NB4 (cell line): ENCODE measurements at regions not wholly inside any gene's neighbourhood (a gene's known extent, or its start where the extent isn't known, plus 50 kb on each side); places are given as distances from the start of the nearest gene placed in this dataset.
A peak's percentile ranks its signal among the peaks of the same experiment; 100 is the strongest.
"Not testable (repeated sequence)": the region's sequence is repeated elsewhere in the genome, so short reads cannot be mapped to it uniquely, and the experiment has no call there.

Experiments
- DNase-seq: peaks from one replicate; pipeline ENCODE4 v3.0.0; 2010; ENCODE audit warnings: low read depth
- H3K4me3 ChIP-seq: one replicate; pipeline ENCODE4 v1.5.1; 2011; ENCODE audit warnings: mild to moderate bottlenecking, low read depth, low read length, moderate library complexity
- MYC ChIP-seq: IDR thresholded peaks from 2 replicates; pipeline ENCODE4 v1.6.1; 2011; ENCODE audit warnings: low read depth, low read length
- POLR2A ChIP-seq: IDR thresholded peaks from 2 replicates; pipeline ENCODE4 v1.6.1; 2011; ENCODE audit warnings: mild to moderate bottlenecking; ENCODE audit not compliant: insufficient read length; ENCODE audit errors: extremely low read depth
- TF ChIP-seq, protein P1 (sequence below): IDR thresholded peaks from one replicate; pipeline ENCODE4 v1.5.1; 2012; ENCODE audit warnings: low read depth, low read length
- TF ChIP-seq, protein P2 (sequence below): IDR thresholded peaks from 2 replicates; pipeline ENCODE4 v1.6.1; 2011; ENCODE audit warnings: low read depth, low read length

DNA sequence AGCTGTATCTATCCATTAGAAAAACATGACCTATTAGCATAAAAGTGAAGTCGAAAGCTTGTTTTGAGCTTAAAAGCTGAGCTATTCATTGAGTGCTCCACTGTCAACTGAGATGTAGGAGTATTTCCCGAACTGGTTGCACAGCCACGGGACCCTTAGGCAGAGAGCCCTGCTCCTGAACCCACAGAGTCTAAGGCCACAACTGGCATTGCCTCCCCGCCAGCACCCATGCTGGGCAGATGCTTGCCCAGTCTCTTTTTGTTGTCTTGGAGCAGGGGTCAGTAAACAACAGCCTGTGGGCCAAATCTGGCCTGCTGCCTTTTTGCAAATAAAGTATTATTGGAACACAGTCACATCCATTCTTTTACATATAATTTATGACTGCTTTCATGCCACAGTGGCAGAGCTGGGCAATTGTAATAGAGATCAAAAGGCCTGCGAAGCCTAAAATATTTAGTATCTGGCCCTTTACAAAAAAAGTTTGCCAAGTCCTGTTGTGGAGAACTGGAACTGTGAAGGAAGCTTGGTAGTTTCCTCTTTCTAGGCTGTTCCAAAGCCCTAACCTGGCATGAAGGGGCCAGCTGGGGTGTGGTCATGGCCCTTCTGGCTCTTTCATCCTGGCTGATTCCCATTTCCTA, 58.4 kb upstream of the WAPL start:
- DNase-seq, result no peak
- no peak overlapping the region for H3K4me3 ChIP-seq
- TF ChIP-seq POLR2A (no peak), MYC (no peak)
- TF ChIP-seq, protein P1, sequence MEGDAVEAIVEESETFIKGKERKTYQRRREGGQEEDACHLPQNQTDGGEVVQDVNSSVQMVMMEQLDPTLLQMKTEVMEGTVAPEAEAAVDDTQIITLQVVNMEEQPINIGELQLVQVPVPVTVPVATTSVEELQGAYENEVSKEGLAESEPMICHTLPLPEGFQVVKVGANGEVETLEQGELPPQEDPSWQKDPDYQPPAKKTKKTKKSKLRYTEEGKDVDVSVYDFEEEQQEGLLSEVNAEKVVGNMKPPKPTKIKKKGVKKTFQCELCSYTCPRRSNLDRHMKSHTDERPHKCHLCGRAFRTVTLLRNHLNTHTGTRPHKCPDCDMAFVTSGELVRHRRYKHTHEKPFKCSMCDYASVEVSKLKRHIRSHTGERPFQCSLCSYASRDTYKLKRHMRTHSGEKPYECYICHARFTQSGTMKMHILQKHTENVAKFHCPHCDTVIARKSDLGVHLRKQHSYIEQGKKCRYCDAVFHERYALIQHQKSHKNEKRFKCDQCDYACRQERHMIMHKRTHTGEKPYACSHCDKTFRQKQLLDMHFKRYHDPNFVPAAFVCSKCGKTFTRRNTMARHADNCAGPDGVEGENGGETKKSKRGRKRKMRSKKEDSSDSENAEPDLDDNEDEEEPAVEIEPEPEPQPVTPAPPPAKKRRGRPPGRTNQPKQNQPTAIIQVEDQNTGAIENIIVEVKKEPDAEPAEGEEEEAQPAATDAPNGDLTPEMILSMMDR, result no peak
- TF ChIP-seq, protein P2, sequence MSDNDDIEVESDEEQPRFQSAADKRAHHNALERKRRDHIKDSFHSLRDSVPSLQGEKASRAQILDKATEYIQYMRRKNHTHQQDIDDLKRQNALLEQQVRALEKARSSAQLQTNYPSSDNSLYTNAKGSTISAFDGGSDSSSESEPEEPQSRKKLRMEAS, result no peak

DNA sequence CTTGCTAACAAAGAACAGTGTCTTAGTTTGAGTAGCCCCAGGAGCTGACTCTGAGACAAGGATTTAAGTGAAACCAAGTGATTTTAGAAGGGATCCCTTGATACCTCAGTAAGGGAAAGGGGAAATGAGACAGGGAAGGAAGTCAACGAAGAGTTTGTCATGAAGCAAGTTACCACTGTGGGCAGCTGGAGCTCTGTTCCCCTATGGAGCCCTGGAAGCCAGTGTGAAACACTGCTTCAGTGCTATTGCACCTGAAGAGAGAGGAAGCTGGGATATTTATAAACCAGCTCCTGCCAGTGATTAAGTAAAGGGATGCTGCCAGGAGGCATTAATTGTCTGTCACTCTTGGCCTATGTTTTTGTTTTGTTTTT, 58.9 kb upstream of the WAPL start:
- TF ChIP-seq, protein P2, result no peak
- TF ChIP-seq MYC, result no peak
- TF ChIP-seq, protein P1, result no peak
- TF ChIP-seq POLR2A, result no peak
- no peak overlapping the region for H3K4me3 ChIP-seq
- peak; percentile 45 for DNase-seq

DNA sequence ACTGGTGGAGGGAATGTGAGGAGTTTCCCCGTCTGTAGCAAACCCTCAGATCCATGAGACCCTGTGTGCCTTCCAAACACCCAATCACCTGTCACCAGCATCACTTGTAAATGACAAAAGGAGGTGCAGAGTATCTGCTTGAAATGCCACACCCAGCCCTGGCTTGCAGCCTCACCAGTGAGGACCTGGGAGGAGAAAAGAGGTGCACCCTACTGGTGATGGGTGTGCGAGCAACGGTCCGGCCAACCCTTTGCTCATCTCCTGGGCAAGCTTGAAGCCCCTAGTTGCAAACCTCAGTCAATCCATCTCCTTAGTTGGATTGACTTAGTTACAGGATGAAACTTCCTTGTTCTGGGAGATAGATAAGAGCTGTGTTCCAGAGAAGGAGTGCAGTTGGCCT, 62.4 kb upstream of the WAPL start:
- no peak overlapping the region for H3K4me3 ChIP-seq
- TF ChIP-seq, protein P1, result no peak
- TF ChIP-seq, protein P2, result no peak
- TF ChIP-seq POLR2A (no peak), MYC (no peak)
- peak; percentile 33 for DNase-seq

DNA sequence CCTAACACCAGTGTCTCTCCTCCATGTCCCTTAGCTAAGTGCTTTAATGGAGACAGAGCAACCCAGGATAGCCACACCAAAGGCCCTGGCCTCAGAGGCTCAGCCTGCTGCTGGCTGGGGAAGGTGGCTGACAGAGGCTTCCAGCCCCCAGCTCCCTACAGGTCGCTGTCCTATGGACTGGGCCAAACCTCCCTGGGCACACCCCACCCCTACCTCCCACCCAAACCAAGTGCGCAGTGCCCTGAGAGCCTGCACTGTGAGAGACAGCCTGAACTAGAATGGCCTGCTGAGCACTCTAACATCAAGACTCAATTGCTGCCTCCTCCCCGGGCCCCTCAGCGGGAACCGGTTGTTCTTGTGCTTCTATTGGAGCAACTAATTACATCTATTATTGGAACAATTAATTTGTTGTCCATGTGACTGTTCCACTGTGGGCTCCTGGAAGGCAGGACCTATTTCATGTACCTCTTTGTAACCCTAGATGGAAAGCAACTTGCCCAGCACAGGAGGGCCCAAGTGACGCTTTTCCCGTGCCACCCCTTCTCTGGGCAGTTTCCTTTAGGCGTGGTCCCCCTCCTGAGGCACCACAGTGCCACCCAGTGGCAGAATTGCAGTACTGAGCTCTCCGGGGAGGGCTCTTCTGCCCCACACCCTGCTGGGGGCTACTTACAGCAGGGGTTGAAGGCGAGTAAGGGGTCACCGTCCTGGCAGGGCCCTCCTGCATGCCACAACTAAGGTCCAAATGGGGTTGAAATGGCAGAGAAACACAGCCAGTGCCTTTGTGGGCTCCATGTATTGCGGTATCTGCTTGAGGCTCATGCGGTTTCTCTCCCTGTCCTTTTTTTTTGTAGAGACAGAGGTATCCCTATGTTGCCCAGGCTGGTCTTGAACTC, 63.7 kb upstream of the WAPL start:
- DNase-seq, result peak; percentile 77
- H3K4me3 ChIP-seq, result no peak overlapping the region
- no peak for TF ChIP-seq MYC
- TF ChIP-seq, protein P1, result peak; percentile 93

DNA sequence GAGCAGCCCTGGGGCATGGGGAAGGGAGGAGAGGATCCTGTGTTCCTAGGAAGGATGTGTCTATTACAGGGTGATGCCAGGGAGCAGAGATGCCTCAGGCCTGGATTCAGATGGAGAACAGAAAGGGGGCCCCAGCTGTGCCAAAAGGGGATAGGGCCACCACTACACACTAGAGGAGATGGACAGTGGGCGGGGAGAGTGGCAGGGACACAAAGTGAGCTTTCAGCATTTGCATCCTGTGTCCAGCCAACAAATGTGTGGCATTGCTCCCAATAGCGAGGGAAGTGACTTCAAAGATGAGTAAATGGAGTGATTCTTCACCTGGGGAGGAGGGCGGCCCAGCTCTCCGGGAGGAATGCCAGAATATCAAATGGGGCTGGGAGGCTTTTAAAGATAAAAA, 64.9 kb upstream of the WAPL start:
- H3K4me3 ChIP-seq, result no peak overlapping the region
- no peak for DNase-seq
- TF ChIP-seq, protein P1, result no peak
- TF ChIP-seq MYC (no peak), POLR2A (no peak)
- TF ChIP-seq, protein P2, result no peak

DNA sequence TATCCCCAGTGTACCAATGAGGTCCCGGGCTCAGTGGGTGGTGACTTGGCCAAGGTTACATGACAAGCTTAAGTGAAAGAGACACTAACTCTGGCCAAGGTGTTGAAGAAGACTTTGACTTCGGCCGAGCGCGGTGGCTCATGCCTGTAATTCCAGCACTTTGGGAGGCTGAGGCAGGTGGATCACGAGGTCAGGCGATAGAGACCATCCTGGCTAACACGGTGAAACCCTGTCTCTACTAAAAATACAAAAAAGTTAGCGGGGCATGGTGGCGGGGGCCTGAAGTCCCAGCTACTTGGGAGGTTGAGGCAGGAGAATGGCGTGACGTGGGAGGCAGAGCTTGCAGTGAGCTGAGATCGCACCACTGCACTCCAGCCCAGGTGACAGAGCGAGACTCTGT, 65.6 kb upstream of the OPN4 start:
- DNase-seq, H3K4me3 ChIP-seq: not testable (repeated sequence)
